Lung (tissue), 11 donors: ENCODE measurements at regions not wholly inside any gene's neighbourhood (a gene's known extent, or its start where the extent isn't known, plus 50 kb on each side); places are given as distances from the start of the nearest gene placed in this dataset.

Experiments
- ATAC-seq: fragments of 200-7000 bp; cut with Tn5 transposase; one replicate; pipeline ENCODE4 v1.9.1; 2020; ENCODE audit warnings: moderate number of reproducible peaks; ENCODE audit not compliant: insufficient read depth, low FRiP score
- DNase-seq, 3 donors: peaks; one replicate each; pipeline ENCODE4 v3.0.0-alpha.2; 2013 to 2017
- H3K27ac ChIP-seq, 2 donors: one replicate each; pipeline ENCODE4 v1.5.1; 2013; ENCODE audit warnings: mild to moderate bottlenecking in 2 of 2, moderate library complexity in 2 of 2, control low read depth in 1 of 2, inconsistent platforms in 1 of 2, low read depth in 1 of 2, low read length in 1 of 2
- H3K27me3 ChIP-seq, 3 donors: one replicate each; pipeline ENCODE4 v1.5.1; 2013; ENCODE audit warnings: low read length in 2 of 3; ENCODE audit not compliant: control insufficient read depth in 3 of 3, insufficient read depth in 3 of 3
- H3K36me3 ChIP-seq, 4 donors: one replicate each; pipeline ENCODE4 v1.5.1; 2013; ENCODE audit warnings: low read length in 4 of 4, mild to moderate bottlenecking in 1 of 4, moderate library complexity in 1 of 4; ENCODE audit not compliant: control insufficient read depth in 4 of 4, insufficient read depth in 4 of 4
- H3K4me1 ChIP-seq, 5 donors: one replicate each; pipeline ENCODE4 v1.5.1; 2013; ENCODE audit warnings: low read length in 5 of 5, mild to moderate bottlenecking in 2 of 5, moderate library complexity in 1 of 5; ENCODE audit not compliant: control insufficient read depth in 5 of 5, insufficient read depth in 5 of 5
- H3K4me3 ChIP-seq: one replicate; pipeline ENCODE4 v1.5.1; 2013; ENCODE audit warnings: mild to moderate bottlenecking, control low read depth, moderate library complexity
- H3K9ac ChIP-seq, 2 donors: one replicate each; pipeline ENCODE4 v1.5.1; 2013; ENCODE audit warnings: low read length in 2 of 2, control low read depth in 1 of 2; ENCODE audit not compliant: insufficient read depth in 1 of 2
- H3K9me3 ChIP-seq, 4 donors: one replicate each; pipeline ENCODE4 v1.5.1; 2013; ENCODE audit warnings: low read length in 3 of 4, mild to moderate bottlenecking in 1 of 4, moderate library complexity in 1 of 4; ENCODE audit not compliant: control insufficient read depth in 4 of 4, insufficient read depth in 3 of 4
- WGBS, 2 donors: extraction: QIAGEN DNeasy Blood & Tissue Kit; methylation state at CpG; one replicate each; pipeline ENCODE4 v1.1.7; 2013; 5-methylcytosine and 5-hydroxymethylcytosine counted together
- TF ChIP-seq, protein P1 (sequence below): IDR thresholded peaks from 2 replicates; pipeline ENCODE4 v1.5.1; 2012; ENCODE audit warnings: mild to moderate bottlenecking; ENCODE audit errors: control extremely low read depth, extremely low read depth
- donor health status: control.
- donor health status: control.
- donor health status: Bipolar disorder and iron deficiency.
- donor health status: healthy.
- donor health status: DM: yes; HTN: yes; CAD: no.

DNA sequence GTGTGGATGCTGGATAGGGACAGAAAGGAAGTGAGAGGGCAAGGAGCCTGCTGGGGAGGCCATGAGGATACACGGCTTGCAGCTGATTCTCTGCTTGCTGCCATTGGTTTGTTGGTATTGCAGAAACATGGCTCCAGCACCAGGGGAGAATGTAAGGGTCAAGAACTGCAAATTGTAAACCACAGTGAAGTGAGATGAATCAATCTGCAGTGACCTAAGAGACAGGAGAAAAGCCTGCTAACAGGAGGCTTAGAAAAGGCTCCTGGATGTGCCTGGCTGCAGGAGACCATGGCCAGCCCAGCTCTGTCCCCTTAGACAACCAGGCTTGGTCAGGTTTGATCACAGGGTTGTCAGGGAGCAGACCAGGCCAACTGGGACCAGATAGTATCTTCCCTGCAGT, 233.7 kb upstream of the CADM1 start:
- DNase-seq, result no peak
- no peak overlapping the region for H3K9ac ChIP-seq
- no peaks in the 10 kb centered on the region for H3K36me3 ChIP-seq
- WGBS, 2 donors, result 61 to 92% methylated on average over 1 of the region's 1 CpG
- H3K9me3 ChIP-seq, result peaks cover 0 to 2% (median 0%) of the 10 kb centered on the region in 4 donors
- no peaks in the 10 kb centered on the region for H3K27me3 ChIP-seq
- no peak overlapping the region for H3K27ac ChIP-seq
- TF ChIP-seq, protein P1, sequence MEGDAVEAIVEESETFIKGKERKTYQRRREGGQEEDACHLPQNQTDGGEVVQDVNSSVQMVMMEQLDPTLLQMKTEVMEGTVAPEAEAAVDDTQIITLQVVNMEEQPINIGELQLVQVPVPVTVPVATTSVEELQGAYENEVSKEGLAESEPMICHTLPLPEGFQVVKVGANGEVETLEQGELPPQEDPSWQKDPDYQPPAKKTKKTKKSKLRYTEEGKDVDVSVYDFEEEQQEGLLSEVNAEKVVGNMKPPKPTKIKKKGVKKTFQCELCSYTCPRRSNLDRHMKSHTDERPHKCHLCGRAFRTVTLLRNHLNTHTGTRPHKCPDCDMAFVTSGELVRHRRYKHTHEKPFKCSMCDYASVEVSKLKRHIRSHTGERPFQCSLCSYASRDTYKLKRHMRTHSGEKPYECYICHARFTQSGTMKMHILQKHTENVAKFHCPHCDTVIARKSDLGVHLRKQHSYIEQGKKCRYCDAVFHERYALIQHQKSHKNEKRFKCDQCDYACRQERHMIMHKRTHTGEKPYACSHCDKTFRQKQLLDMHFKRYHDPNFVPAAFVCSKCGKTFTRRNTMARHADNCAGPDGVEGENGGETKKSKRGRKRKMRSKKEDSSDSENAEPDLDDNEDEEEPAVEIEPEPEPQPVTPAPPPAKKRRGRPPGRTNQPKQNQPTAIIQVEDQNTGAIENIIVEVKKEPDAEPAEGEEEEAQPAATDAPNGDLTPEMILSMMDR, result no peak
- H3K4me1 ChIP-seq, result no peaks in the 10 kb centered on the region
- no peak overlapping the region for H3K4me3 ChIP-seq
- no peak for ATAC-seq

DNA sequence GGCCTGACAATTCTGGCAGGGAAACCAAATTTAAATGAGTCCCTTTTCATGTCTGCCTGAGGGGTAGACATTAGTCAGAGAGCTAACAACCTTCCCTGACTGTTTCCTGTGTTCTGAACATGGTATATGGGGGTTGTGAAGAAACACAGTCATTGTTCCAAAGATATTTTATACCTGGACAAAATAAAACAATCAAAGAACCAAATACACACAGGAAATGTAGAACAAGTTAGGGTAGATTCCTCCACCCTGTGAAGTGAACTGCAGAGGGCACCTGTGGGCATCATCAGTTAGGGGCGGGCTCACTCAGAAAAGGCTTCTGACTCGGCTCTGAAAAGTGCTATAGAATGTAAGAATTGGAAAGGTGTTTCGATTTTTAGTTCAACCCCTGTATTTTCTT, 231.9 kb upstream of the CADM1 start:
- Histone ChIP-seq H3K4me1 (no peaks in the 10 kb centered on the region), H3K9me3 (peaks cover 0 to 2% (median 0%) of the 10 kb centered on the region in 4 donors), H3K27ac (no peak overlapping the region), H3K27me3 (no peaks in the 10 kb centered on the region), H3K4me3 (no peak overlapping the region), H3K36me3 (no peaks in the 10 kb centered on the region), H3K9ac (no peak overlapping the region)
- no peak for ATAC-seq
- DNase-seq, result peak in 2 of 3 donors; percentile 30 to 49
- TF ChIP-seq, protein P1, result no peak
- WGBS, 2 donors, result 60 to 71% methylated on average over 3 of the region's 3 CpGs

DNA sequence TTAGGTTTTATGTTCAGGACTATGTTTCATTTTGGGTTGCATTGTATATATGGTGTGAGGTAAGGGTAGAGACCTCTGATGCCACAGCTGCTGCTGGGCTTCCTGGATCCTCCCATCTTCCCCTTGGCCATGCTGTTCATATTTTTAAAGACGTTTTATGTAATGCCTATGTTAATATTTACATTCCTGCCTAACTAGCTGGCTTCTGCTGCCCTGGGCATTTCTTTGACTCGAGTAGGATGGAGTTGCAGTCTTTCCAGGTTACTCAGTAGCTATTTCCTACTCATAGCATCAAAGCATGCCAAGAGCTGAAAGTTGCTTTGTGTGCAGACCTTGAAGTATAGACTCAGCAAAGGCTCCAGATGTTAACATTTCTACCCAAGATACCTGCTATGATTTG, 220.5 kb upstream of the CADM1 start:
- no peaks in the 10 kb centered on the region for H3K36me3 ChIP-seq
- 53 to 68% methylated on average over 2 of the region's 2 CpGs for WGBS, 2 donors
- ATAC-seq (no peak), DNase-seq (no peak)
- peaks cover 0 to 9% (median 0%) of the 10 kb centered on the region in 5 donors for H3K4me1 ChIP-seq
- H3K27me3 ChIP-seq, result no peaks in the 10 kb centered on the region
- H3K9me3 ChIP-seq, result no peaks in the 10 kb centered on the region
- H3K27ac ChIP-seq, result no peak overlapping the region
- H3K4me3 ChIP-seq, result no peak overlapping the region
- no peak overlapping the region for H3K9ac ChIP-seq
- TF ChIP-seq, protein P1, result no peak

DNA sequence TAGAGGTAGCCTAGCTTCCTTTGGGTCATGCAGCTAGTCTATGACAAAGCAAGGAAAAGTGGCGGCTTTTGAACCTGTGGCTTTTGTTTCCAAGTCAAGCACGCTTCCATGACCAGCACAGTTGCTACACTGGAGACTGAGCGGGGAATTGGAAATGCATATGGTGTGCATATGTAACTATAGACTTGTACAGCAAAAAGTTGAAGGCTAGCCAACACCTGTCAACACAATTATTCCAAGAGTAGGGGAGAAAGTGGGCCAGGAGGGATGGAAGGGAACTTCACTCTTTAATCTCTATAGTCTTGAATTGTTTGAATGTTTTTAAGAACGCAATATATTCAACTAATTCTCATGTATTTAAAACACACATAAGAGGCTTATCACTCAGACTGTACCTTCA, 218.5 kb upstream of the CADM1 start:
- TF ChIP-seq, protein P1, result no peak
- H3K36me3 ChIP-seq, result no peaks in the 10 kb centered on the region
- no peaks in the 10 kb centered on the region for H3K27me3 ChIP-seq
- ATAC-seq (no peak), DNase-seq (no peak)
- no peaks in the 10 kb centered on the region for H3K9me3 ChIP-seq
- no peak overlapping the region for H3K27ac ChIP-seq
- no peak overlapping the region for H3K9ac ChIP-seq
- 92 to 96% methylated on average over 4 of the region's 4 CpGs for WGBS, 2 donors
- H3K4me3 ChIP-seq, result no peak overlapping the region
- H3K4me1 ChIP-seq, result peaks cover 0 to 16% (median 0%) of the 10 kb centered on the region in 5 donors
